ENCODE measurements at regions not wholly inside any gene's neighbourhood (a gene's known extent, or its start where the extent isn't known, plus 50 kb on each side); places are given as distances from the start of the nearest gene placed in this dataset.

DNA sequence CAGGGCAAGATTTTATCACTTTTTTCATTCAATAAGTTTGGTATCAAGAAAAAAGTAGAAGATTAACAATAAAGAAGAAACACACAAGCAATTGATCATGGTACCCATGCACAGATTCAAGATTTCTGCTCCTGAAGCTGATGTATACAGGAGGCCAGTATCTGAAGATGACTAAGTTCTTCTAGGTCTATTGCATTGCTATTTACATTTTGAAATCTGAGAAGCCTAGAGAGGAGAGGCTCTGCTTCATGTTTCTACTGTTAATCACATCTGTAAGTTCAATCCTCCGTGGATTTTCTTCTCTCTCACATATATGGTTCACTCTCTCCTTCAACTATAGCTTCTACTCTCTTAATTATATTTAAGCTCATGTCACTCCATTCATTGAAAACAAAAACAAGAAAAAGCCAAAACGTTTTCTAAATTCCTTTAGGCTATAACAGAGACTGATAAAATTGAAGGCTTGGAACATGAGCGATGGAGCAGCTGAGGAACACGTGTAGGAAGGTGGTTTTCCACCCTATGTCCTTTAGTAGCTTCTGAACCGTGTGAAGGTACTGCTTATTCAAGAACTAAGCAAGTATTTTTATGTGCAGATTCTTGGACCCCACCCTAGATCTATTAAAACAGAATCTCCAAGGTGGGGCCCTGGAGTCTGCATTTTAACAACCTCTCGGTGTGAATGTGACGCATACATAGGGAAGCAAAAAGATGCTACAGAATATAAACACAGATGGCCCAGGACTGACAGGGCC is 198.2 kb downstream of the EFNB2 start:
- TF ChIP-seq, protein P1, sequence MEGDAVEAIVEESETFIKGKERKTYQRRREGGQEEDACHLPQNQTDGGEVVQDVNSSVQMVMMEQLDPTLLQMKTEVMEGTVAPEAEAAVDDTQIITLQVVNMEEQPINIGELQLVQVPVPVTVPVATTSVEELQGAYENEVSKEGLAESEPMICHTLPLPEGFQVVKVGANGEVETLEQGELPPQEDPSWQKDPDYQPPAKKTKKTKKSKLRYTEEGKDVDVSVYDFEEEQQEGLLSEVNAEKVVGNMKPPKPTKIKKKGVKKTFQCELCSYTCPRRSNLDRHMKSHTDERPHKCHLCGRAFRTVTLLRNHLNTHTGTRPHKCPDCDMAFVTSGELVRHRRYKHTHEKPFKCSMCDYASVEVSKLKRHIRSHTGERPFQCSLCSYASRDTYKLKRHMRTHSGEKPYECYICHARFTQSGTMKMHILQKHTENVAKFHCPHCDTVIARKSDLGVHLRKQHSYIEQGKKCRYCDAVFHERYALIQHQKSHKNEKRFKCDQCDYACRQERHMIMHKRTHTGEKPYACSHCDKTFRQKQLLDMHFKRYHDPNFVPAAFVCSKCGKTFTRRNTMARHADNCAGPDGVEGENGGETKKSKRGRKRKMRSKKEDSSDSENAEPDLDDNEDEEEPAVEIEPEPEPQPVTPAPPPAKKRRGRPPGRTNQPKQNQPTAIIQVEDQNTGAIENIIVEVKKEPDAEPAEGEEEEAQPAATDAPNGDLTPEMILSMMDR (IDR thresholded peaks at IDR 0.05; ENCODE audit: low read depth, low read length) = no peak
- in situ Hi-C loops (cut with HindIII; ENCODE audit: low sequenced_read_pairs) = no loop called here
- H3K4me3 ChIP-seq (ENCODE audit: low read depth, low read length) = no peak overlapping the region
- DNase-seq (ENCODE audit: low read depth, low spot score) = no peak

DNA sequence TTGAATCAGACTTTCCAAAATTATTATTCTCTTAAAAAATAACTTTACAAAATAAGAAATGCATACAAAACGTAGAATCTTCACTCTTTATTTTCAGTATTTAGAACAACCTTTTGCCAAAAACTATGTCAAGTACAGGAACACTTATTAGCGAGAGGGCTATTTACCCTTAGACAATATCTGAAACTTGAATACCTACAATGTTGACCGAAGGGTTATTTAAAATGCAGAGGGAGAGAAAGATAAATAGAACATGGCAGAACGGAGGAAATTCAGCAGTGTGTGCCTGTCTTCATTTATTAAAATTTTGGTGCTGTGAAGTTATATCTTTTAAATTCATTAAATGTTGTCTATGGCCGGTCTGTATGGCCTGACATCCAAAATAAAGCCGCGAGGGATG is 198.8 kb downstream of the EFNB2 start:
- H3K4me3 ChIP-seq (ENCODE audit: low read depth, low read length) = no peak overlapping the region
- in situ Hi-C loops (cut with HindIII; ENCODE audit: low sequenced_read_pairs) = no loop called here
- DNase-seq (ENCODE audit: low read depth, low spot score) = no peak
- TF ChIP-seq, protein P1 (IDR thresholded peaks at IDR 0.05; ENCODE audit: low read depth, low read length) = no peak

DNA sequence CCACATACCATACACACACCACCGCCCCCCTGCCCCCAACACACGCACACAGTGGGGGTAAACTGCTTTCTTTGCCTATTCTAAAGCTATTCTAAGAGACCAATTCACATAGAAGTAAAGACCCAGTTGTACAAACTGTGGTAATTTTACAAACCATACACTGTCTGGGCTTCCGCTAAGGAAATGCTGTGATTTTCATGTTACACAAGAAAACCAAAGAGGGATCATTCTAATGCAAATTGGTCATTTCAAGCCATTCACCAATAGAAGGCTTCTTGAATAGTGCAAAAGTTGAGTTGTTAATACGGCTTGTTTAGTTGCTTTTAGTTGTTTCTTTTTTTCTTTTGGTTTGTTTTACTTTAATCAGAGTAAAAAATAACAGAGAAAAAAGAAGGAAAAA is 202.8 kb downstream of the EFNB2 start:
- TF ChIP-seq, protein P1 (IDR thresholded peaks at IDR 0.05; ENCODE audit: low read depth, low read length) = no peak
- in situ Hi-C loops (cut with HindIII; ENCODE audit: low sequenced_read_pairs) = no loop called here
- H3K4me3 ChIP-seq (ENCODE audit: low read depth, low read length) = no peak overlapping the region
- DNase-seq (ENCODE audit: low read depth, low spot score) = no peak

DNA sequence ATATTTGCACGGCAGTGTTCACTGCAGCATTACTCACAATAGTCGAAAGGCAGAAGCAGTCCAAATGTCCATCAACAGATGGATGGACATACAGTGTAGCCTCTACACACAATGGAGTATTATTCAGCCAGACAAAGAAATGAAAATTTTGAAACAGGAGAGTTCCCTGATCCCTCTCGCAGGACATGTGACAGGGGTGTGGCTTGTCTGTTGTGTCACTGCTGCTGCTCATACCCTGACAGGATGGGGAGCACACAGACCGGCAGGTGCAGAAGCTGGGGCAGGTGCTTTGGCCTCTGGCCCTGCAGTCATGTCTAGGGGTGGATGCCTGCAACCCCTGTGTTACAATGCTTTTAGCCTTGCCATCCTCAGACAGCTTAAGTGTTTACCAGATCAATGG is 204.3 kb downstream of the EFNB2 start:
- no peak overlapping the region for H3K4me3 ChIP-seq (ENCODE audit: low read depth, low read length)
- no peak for DNase-seq (ENCODE audit: low read depth, low spot score)
- TF ChIP-seq, protein P1 (IDR thresholded peaks at IDR 0.05; ENCODE audit: low read depth, low read length) = no peak
- in situ Hi-C loops (cut with HindIII; ENCODE audit: low sequenced_read_pairs) = no loop called here

DNA sequence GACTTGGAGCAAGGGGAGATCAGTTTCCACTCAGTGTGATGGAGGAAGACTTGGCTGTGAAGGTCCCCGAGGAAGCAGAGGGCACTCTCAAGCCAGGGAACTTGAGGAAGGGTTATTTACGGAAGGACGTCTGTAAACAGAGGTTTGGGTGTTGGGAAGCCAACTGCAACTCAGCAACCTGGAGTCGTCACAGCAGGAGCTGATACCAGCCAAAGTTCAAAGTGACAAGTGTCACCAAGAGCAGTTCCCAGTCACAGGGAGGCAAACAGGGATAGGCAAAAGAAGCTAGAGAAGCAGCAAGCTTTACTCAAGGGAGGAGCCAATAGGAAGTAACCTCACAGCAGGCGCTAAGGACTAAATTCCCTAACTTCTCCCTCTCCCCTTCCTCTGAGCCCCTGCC is 205.5 kb downstream of the EFNB2 start:
- no peak for DNase-seq (ENCODE audit: low read depth, low spot score)
- no peak overlapping the region for H3K4me3 ChIP-seq (ENCODE audit: low read depth, low read length)
- in situ Hi-C loops (cut with HindIII; ENCODE audit: low sequenced_read_pairs) = no loop called here
- TF ChIP-seq, protein P1 (IDR thresholded peaks at IDR 0.05; ENCODE audit: low read depth, low read length) = no peak

DNA sequence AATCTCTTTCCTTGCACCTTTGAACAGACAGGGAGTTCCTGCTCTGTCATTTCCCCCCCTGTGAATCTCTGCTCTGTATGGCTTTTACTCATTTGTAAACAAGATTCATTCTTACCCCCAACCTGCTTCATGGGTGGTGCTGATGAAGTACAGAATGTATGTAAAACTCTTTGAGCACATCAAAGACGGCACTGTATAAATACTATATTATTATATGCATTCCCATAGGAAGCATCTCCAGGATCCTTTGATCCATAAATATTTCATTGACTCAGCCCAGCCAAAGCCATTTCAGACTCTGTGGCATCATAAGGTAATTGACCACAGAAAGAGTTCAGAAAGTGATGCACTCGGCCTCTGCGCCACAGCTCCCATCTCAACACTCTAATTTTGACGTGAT is 208.7 kb downstream of the EFNB2 start:
- in situ Hi-C loops (cut with HindIII; ENCODE audit: low sequenced_read_pairs) = no loop called here
- TF ChIP-seq, protein P1 (IDR thresholded peaks at IDR 0.05; ENCODE audit: low read depth, low read length) = no peak

More for the DNA sequence above, 208.7 kb downstream of the EFNB2 start:
- DNase-seq (ENCODE audit: low read depth, low spot score) = no peak
- H3K4me3 ChIP-seq (ENCODE audit: low read depth, low read length) = no peak overlapping the region

Measured in astrocyte of the spinal cord (primary cell).